GM12878 (cell line): ENCODE measurements at regions not wholly inside any gene's neighbourhood (a gene's known extent, or its start where the extent isn't known, plus 50 kb on each side); places are given as distances from the start of the nearest gene placed in this dataset.

ENCODE experiments used
- ATAC-seq: fragments of 200-7000 bp; cut with Tn5 transposase; 3 replicates; pipeline ENCODE4 v1.9.1; 2020; ENCODE audit warnings: mild to moderate bottlenecking, moderate library complexity
- BruUV-seq: library from RNA; stranded (reverse); fragments of 400-500 nt; replicated peaks from 2 replicates; lab custom pipeline; 2021; lab: Mats Ljungman, UMichigan
- CTCF ChIA-PET: fragments of 300-600 bp; sonication (Branson Sonifier 250); formaldehyde crosslinking; extraction: SDS; loops from one replicate; lab custom pipeline; 2021; ENCODE audit warnings: inconsistent platforms; lab: Yijun Ruan, JAX
- POLR2A ChIA-PET: fragments of 350-600 bp; formaldehyde crosslinking; extraction: SDS; loops from one replicate; lab custom pipeline; 2021; ENCODE audit warnings: inconsistent platforms; lab: Charles Lee
- RAD21 ChIA-PET: fragments of 300-600 bp; sonication (Branson Sonifier 250); formaldehyde crosslinking; loops from one replicate; lab custom pipeline; 2023; ENCODE audit warnings: antibody characterized with exemption; ENCODE audit not compliant: unreplicated experiment; lab: Charles Lee
- SMC1A ChIA-PET: fragments of 300-600 bp; sonication (Branson Sonifier 250); formaldehyde crosslinking; loops from one replicate; lab custom pipeline; 2023; ENCODE audit not compliant: unreplicated experiment, uncharacterized antibody; lab: Charles Lee
- DNase-seq: peaks from one replicate; pipeline ENCODE4 v3.0.0-alpha.2; 2011; ENCODE audit warnings: low read depth, low spot score
- FAIRE-seq: peaks from 3 replicates; lab custom pipeline; 2011; peaks lifted over from hg19 to GRCh38; lab: Jason Lieb, UNC
- H2AFZ ChIP-seq: 2 replicates; pipeline ENCODE4 v1.6.0; 2011; ENCODE audit warnings: low read depth, low read length, control low read depth; ENCODE audit not compliant: control insufficient read depth
- H3K27ac ChIP-seq: 2 replicates; pipeline ENCODE4 v1.5.1; 2011; ENCODE audit warnings: control low read depth; ENCODE audit not compliant: control insufficient read depth, insufficient read depth
- H3K27me3 ChIP-seq, 2 experiments: replicated peaks in 1 of 2; 2 replicates each; pipeline versions ENCODE4 v1.6.0 to v1.6.1; 2011; ENCODE audit warnings: low read length in 1 of 2; ENCODE audit not compliant: control insufficient read depth in 2 of 2, insufficient read depth in 2 of 2
- H3K36me3 ChIP-seq, 2 experiments: 2 replicates each; pipeline ENCODE4 v1.5.1; 2011; ENCODE audit warnings: low read length in 1 of 2; ENCODE audit not compliant: control insufficient read depth in 2 of 2, insufficient read depth in 2 of 2
- H3K4me1 ChIP-seq: 2 replicates; pipeline ENCODE4 v1.6.1; 2011; ENCODE audit warnings: mild to moderate bottlenecking, low read length, moderate library complexity, mixed read lengths; ENCODE audit not compliant: control insufficient read depth, insufficient read depth
- H3K4me2 ChIP-seq: 2 replicates; pipeline ENCODE4 v1.6.0; 2011; ENCODE audit warnings: control low read depth; ENCODE audit not compliant: control insufficient read depth, insufficient read depth
- H3K4me3 ChIP-seq: fragments of 200-600 bp; sonication (generic); 2 replicates; pipeline ENCODE4 v1.5.1; 2016
- H3K79me2 ChIP-seq: 2 replicates; pipeline ENCODE4 v1.6.0; 2011; ENCODE audit warnings: low read length; ENCODE audit not compliant: control insufficient read depth, insufficient read depth
- H3K9ac ChIP-seq: 2 replicates; pipeline ENCODE4 v1.8.0; 2011; ENCODE audit warnings: low read length, control low read depth, mixed read lengths; ENCODE audit not compliant: control insufficient read depth, insufficient read depth
- H3K9me3 ChIP-seq: replicated peaks from 3 replicates; pipeline ENCODE4 v1.5.1; 2011; ENCODE audit warnings: mild to moderate bottlenecking, low read length; ENCODE audit not compliant: control insufficient read depth, insufficient read depth
- H4K20me1 ChIP-seq: 2 replicates; pipeline ENCODE4 v1.6.0; 2011; ENCODE audit not compliant: control insufficient read depth, insufficient read depth
- DPF2 ChIP-seq: fragments of 450-650 bp; IDR thresholded peaks from 2 replicates; pipeline ENCODE4 v1.6.1; 2017; ENCODE audit warnings: mild to moderate bottlenecking
- IKZF1 ChIP-seq: fragments of 450-650 bp; conservative IDR thresholded peaks from 2 replicates; pipeline ENCODE4 v1.6.1; 2017; ENCODE audit warnings: antibody characterized with exemption, mild to moderate bottlenecking
- KLF5 ChIP-seq: fragments of 450-650 bp; IDR thresholded peaks from 2 replicates; pipeline ENCODE4 v1.6.1; 2014; ENCODE audit warnings: mild to moderate bottlenecking; ENCODE audit not compliant: partially characterized antibody
- MTA3 ChIP-seq: IDR thresholded peaks from 2 replicates; pipeline ENCODE4 v1.6.1; 2012; ENCODE audit warnings: low read length, inconsistent platforms, borderline replicate concordance
- MXI1 ChIP-seq: fragments of 150-350 bp; IDR thresholded peaks from 2 replicates; pipeline ENCODE4 v1.6.1; 2011; ENCODE audit warnings: low read depth, mild to moderate bottlenecking, inconsistent platforms, low read length, improper control_type of control experiment
- NR2C2 ChIP-seq: IDR thresholded peaks from 2 replicates; pipeline ENCODE4 v1.6.1; 2011; ENCODE audit warnings: borderline replicate concordance, low read depth; ENCODE audit not compliant: control insufficient read depth, insufficient read length
- NR2F1 ChIP-seq: fragments of 450-650 bp; conservative IDR thresholded peaks from 2 replicates; pipeline ENCODE4 v1.6.1; 2017; ENCODE audit warnings: mild to moderate bottlenecking
- PBX3 ChIP-seq: IDR thresholded peaks from 2 replicates; pipeline ENCODE4 v1.6.1; 2011; ENCODE audit warnings: mild to moderate bottlenecking, low read depth, low read length, moderate library complexity; ENCODE audit not compliant: insufficient replicate concordance
- RBBP5 ChIP-seq: fragments of 200-600 bp; sonication (generic); conservative IDR thresholded peaks from 2 replicates; pipeline ENCODE4 v1.6.1; 2016
- SIN3A ChIP-seq: IDR thresholded peaks from 2 replicates; pipeline ENCODE4 v1.6.1; 2012; ENCODE audit warnings: low read depth, low read length, improper control_type of control experiment
- STAT1 ChIP-seq: fragments of 450-650 bp; conservative IDR thresholded peaks from 2 replicates; pipeline ENCODE4 v1.6.1; 2014; ENCODE audit warnings: antibody characterized with exemption, mild to moderate bottlenecking
- TCF7 ChIP-seq: IDR thresholded peaks from 2 replicates; pipeline ENCODE4 v1.6.1; 2014; ENCODE audit warnings: antibody characterized with exemption, borderline replicate concordance
- ZNF687 ChIP-seq: fragments of 450-650 bp; IDR thresholded peaks from 2 replicates; pipeline ENCODE4 v1.6.1; 2017; ENCODE audit warnings: mild to moderate bottlenecking, moderate library complexity
- WGBS: methylation state at CpG from one replicate; pipeline ENCODE4 v1.1.6; 2016; ENCODE audit warnings: low lambda C conversion rate; ENCODE audit not compliant: insufficient replicate concordance, insufficient coverage; ENCODE audit errors: missing lambda C conversion rate; 5-methylcytosine and 5-hydroxymethylcytosine counted together
- in situ Hi-C: fragments of 300-500 bp; cut with MboI; formaldehyde crosslinking; loops from 9 replicates; pipeline ENCODE4 v1.14.3; 2018; ENCODE audit warnings: mixed read lengths
- intact Hi-C: fragments of 100-400 bp; cut with micrococcal nuclease; formaldehyde crosslinking; loops from one replicate; pipeline ENCODE4 v1.14.2; 2022; ENCODE audit not compliant: unreplicated experiment

- no peak overlapping the region for H2AFZ ChIP-seq
- H3K4me3 ChIP-seq = no peak overlapping the region
- ChIA-PET POLR2A (no interaction called here), SMC1A (no interaction called here), RAD21 (no interaction called here), CTCF (no interaction called here)
- no peaks in the 10 kb centered on the region for H3K4me1 ChIP-seq
- 13% methylated on average over 1 of the region's 1 CpG for WGBS
- DNase-seq (no peak), FAIRE-seq (no peak), ATAC-seq (no peak)
- H3K9ac ChIP-seq = no peak overlapping the region
- no peaks in the 10 kb centered on the region for H3K36me3 ChIP-seq
- TF ChIP-seq RBBP5 = no peak
- TF ChIP-seq KLF5 = no peak
- TF ChIP-seq IKZF1 = no peak
- TF ChIP-seq TCF7 = no peak
- no peak for TF ChIP-seq STAT1
- TF ChIP-seq MXI1 = no peak
- TF ChIP-seq PBX3 = no peak
- no peak for TF ChIP-seq SIN3A
- TF ChIP-seq ZNF687 = no peak
- no peak for TF ChIP-seq DPF2
- no peak for TF ChIP-seq NR2C2
- no peak for TF ChIP-seq NR2F1
- TF ChIP-seq MTA3 = no peak
- no peak overlapping the region for H3K27ac ChIP-seq
- in situ Hi-C loops = no loop called here
- BruUV-seq = no TSS peak
- no peaks in the 10 kb centered on the region for H4K20me1 ChIP-seq
- intact Hi-C loops = no loop called here
- no peaks in the 10 kb centered on the region for H3K9me3 ChIP-seq
- no peak overlapping the region for H3K4me2 ChIP-seq
- no peaks in the 10 kb centered on the region for H3K79me2 ChIP-seq
- no peaks in the 10 kb centered on the region for H3K27me3 ChIP-seq
These were observed 1024.8 kb downstream of the TBL1XR1 start for GRCh38 chr3:176172492-176172891.
